SK-N-SH (cell line): ENCODE measurements at regions not wholly inside any gene's neighbourhood (a gene's known extent, or its start where the extent isn't known, plus 50 kb on each side); places are given as distances from the start of the nearest gene placed in this dataset.

Experiments used
- CTCF ChIA-PET: fragments of 300-600, 350-600 bp; formaldehyde crosslinking; extraction: SDS; loops from one replicate; lab custom pipeline; 2021; lab: Yijun Ruan, JAX
- POLR2A ChIA-PET: fragments of 350-600 bp; sonication (Branson Sonifier 250); formaldehyde crosslinking; extraction: SDS; loops from one replicate; lab custom pipeline; 2020; ENCODE audit warnings: antibody characterized with exemption, inconsistent platforms; lab: Yijun Ruan, JAX
- DNase-seq: peaks from one replicate; pipeline ENCODE4 v3.0.0; 2012
- H2AFZ ChIP-seq: fragments of 200-600 bp; sonication (generic); 2 replicates; pipeline ENCODE4 v1.8.1; 2016; ENCODE audit warnings: antibody characterized with exemption, mild to moderate bottlenecking, low read depth
- H3F3A ChIP-seq: fragments of 200-600 bp; sonication (generic); replicated peaks from 2 replicates; pipeline ENCODE3; 2016; ENCODE audit warnings: antibody characterized with exemption, mild to moderate bottlenecking; ENCODE audit not compliant: insufficient read depth
- H3K27ac ChIP-seq, 2 experiments: fragments of 200-500 bp in 1 of 2; fragments of 200-600 bp in 1 of 2; sonication (Bioruptor generic) in 1 of 2; sonication (generic), shearing (Covaris generic) in 1 of 2; 2 replicates each; pipeline versions ENCODE4 v1.5.1 to v1.6.1; 2014 to 2016; ENCODE audit warnings: low read depth in 2 of 2, inconsistent platforms in 1 of 2, low read length in 1 of 2, mild to moderate bottlenecking in 1 of 2, mixed read lengths in 1 of 2
- H3K27me3 ChIP-seq: fragments of 200-600 bp; sonication (generic), shearing (Covaris generic); 2 replicates; pipeline ENCODE4 v1.6.1; 2016; ENCODE audit warnings: mixed run types; ENCODE audit not compliant: insufficient read depth
- H3K36me3 ChIP-seq, 2 experiments: fragments of 200-500 bp in 1 of 2; fragments of 200-600 bp in 1 of 2; sonication (Bioruptor generic) in 1 of 2; sonication (generic) in 1 of 2; replicated peaks in 1 of 2; 2 replicates each; pipeline versions ENCODE3 to v1.5.1; 2014 to 2016; ENCODE audit warnings: low read length in 1 of 2, mild to moderate bottlenecking in 1 of 2; ENCODE audit not compliant: insufficient read depth in 2 of 2, control insufficient read depth in 1 of 2
- H3K4me1 ChIP-seq, 2 experiments: fragments of 200-500 bp in 1 of 2; fragments of 200-600 bp in 1 of 2; sonication (Bioruptor generic) in 1 of 2; sonication (generic), shearing (Covaris generic) in 1 of 2; 2 replicates each; pipeline versions ENCODE4 v1.5.1 to v1.6.1; 2014 to 2016; ENCODE audit warnings: low read depth in 1 of 2, low read length in 1 of 2, mixed run types in 1 of 2; ENCODE audit not compliant: insufficient read depth in 2 of 2, control insufficient read depth in 1 of 2
- H3K4me2 ChIP-seq: fragments of 200-600 bp; sonication (generic), shearing (Covaris generic); 2 replicates; pipeline ENCODE4 v1.6.1; 2017; ENCODE audit warnings: mixed run types
- H3K4me3 ChIP-seq, 2 experiments: fragments of 200-500 bp in 1 of 2; fragments of 200-600 bp in 1 of 2; sonication (Bioruptor generic) in 1 of 2; sonication (generic), shearing (Covaris generic) in 1 of 2; 2 replicates each; pipeline versions ENCODE4 v1.5.1 to v1.8.1; 2014 to 2016; ENCODE audit warnings: low read depth in 2 of 2, inconsistent platforms in 1 of 2, low read length in 1 of 2, mild to moderate bottlenecking in 1 of 2, mixed read lengths in 1 of 2, moderate library complexity in 1 of 2
- H3K79me2 ChIP-seq: fragments of 200-600 bp; sonication (generic); 2 replicates; pipeline ENCODE4 v1.8.1; 2017; ENCODE audit warnings: mild to moderate bottlenecking; ENCODE audit not compliant: insufficient read depth
- H3K9ac ChIP-seq: fragments of 200-600 bp; sonication (generic); 2 replicates; pipeline ENCODE4 v1.6.1; 2017; ENCODE audit warnings: mixed run types
- H3K9me2 ChIP-seq: fragments of 200-600 bp; sonication (generic); 2 replicates; pipeline ENCODE4 v1.6.1; 2017; ENCODE audit warnings: mixed run types
- H3K9me3 ChIP-seq: fragments of 200-600 bp; sonication (generic); 2 replicates; pipeline ENCODE4 v1.6.1; 2017; ENCODE audit warnings: mixed run types, mild to moderate bottlenecking, moderate library complexity
- H4K20me1 ChIP-seq: fragments of 200-600 bp; sonication (generic); 2 replicates; pipeline ENCODE4 v1.6.1; 2017; ENCODE audit warnings: mild to moderate bottlenecking, mixed run types; ENCODE audit not compliant: insufficient read depth
- ELF1 ChIP-seq: IDR thresholded peaks from 2 replicates; pipeline ENCODE4 v1.4.0; 2012
- FOSL2 ChIP-seq: IDR thresholded peaks from 2 replicates; pipeline ENCODE4 v1.4.0; 2012; ENCODE audit warnings: low read depth, mild to moderate bottlenecking, moderate library complexity, borderline replicate concordance
- FOXJ3 ChIP-seq: sonication (generic); formaldehyde crosslinking; IDR thresholded peaks from 2 replicates; pipeline ENCODE4 v1.5.1; 2020; ENCODE audit warnings: mild to moderate bottlenecking, missing genetic modification reagents
- GABPA ChIP-seq: IDR thresholded peaks from 2 replicates; pipeline ENCODE4 v1.4.0; 2012; ENCODE audit warnings: low read depth, mild to moderate bottlenecking
- POLR2AphosphoS5 ChIP-seq: IDR thresholded peaks from 2 replicates; pipeline ENCODE4 v1.6.1; 2012; ENCODE audit warnings: low read depth, low read length
- RFX5 ChIP-seq: IDR thresholded peaks from 2 replicates; pipeline ENCODE4 v1.6.1; 2012; ENCODE audit warnings: mild to moderate bottlenecking, improper control_type of control experiment, low read length
- SIN3A ChIP-seq: IDR thresholded peaks from 2 replicates; pipeline ENCODE4 v1.6.1; 2012; ENCODE audit warnings: low read depth, mild to moderate bottlenecking, low read length, moderate library complexity, borderline replicate concordance
- TEAD4 ChIP-seq: IDR thresholded peaks from 2 replicates; pipeline ENCODE4 v1.4.0; 2012; ENCODE audit warnings: mild to moderate bottlenecking, borderline replicate concordance; ENCODE audit not compliant: insufficient read depth
- YY1 ChIP-seq: IDR thresholded peaks from 2 replicates; pipeline ENCODE4 v1.4.0; 2012; ENCODE audit warnings: low read depth, mild to moderate bottlenecking
- WGBS: methylation state at CpG from one replicate; pipeline ENCODE4 v1.1.6; 2017; ENCODE audit warnings: low lambda C conversion rate; 5-methylcytosine and 5-hydroxymethylcytosine counted together
- TF ChIP-seq, protein P1 (sequence below): IDR thresholded peaks from 2 replicates; pipeline ENCODE4 v1.4.0; 2012; ENCODE audit warnings: low read depth, borderline replicate concordance
- TF ChIP-seq, protein P2 (sequence below): fragments of 200-600 bp; sonication (generic); IDR thresholded peaks from 2 replicates; pipeline ENCODE4 v1.6.1; 2017; ENCODE audit warnings: antibody characterized with exemption, mild to moderate bottlenecking, moderate library complexity
- TF ChIP-seq, protein P3 (sequence below): fragments of 150-350 bp; IDR thresholded peaks from 2 replicates; pipeline ENCODE4 v1.6.1; 2016; ENCODE audit warnings: mild to moderate bottlenecking, low read depth, low read length
- TF ChIP-seq, protein P4 (sequence below): fragments of 150-350 bp; IDR thresholded peaks from 2 replicates; pipeline ENCODE4 v1.6.1; 2017; ENCODE audit warnings: antibody characterized with exemption, low read length, low read depth, borderline replicate concordance

DNA sequence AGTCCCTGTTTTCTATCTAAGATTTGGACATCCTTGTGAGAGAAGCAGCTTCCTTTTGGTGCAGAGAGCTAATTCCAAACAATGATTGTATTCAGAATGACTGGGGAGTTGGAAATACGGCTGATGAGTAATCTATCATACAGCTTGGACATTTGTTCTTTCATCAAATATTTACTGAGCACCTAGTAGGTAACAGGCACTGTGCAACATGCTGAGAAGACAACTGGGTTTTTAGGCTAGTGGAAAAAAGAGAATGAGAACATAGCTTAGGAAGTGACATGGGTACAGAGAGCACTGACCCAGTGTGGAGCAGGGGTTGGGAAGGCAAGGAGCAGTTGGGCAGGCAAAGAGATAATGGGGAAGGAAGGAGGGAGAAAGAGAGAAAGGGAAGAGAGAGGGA is 87.5 kb downstream of the TBX19 start (continued):
- TF ChIP-seq, protein P1, sequence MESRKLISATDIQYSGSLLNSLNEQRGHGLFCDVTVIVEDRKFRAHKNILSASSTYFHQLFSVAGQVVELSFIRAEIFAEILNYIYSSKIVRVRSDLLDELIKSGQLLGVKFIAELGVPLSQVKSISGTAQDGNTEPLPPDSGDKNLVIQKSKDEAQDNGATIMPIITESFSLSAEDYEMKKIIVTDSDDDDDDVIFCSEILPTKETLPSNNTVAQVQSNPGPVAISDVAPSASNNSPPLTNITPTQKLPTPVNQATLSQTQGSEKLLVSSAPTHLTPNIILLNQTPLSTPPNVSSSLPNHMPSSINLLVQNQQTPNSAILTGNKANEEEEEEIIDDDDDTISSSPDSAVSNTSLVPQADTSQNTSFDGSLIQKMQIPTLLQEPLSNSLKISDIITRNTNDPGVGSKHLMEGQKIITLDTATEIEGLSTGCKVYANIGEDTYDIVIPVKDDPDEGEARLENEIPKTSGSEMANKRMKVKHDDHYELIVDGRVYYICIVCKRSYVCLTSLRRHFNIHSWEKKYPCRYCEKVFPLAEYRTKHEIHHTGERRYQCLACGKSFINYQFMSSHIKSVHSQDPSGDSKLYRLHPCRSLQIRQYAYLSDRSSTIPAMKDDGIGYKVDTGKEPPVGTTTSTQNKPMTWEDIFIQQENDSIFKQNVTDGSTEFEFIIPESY = no peak

DNA sequence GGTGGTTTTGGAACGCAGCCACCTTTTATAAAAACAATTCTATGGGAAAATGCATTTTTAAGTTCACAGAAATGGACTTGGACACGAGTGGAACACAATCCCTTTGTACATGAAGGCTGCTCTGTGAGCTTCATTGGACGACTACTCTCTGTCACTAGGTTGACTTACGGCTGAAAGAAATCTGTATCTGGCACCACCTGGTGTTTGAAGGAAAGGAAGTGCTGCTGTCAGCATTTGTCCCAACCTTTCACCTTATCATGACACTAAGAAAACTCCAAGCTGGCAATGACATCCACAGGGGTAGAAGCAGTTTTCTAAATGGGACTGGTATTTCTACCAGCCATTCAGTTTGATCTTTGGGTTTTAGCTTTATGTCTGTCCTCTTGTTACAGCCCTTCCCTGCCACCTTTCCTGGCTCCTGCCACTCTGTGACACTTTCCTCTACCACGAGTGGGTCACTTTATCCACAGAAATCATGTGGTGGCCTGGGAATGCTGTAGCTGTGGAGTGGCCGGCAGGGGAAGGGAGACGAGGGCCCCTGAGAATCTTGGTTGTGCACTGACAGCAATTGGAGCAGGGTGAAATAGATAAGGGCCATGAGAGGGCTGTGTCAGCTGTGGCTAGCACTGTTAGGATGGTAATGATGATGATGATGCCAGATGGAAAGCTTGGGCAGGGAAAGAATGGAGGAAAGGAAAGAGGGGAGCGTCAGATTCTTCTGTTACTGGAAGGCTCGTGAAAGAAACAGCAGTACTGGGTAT is 85.2 kb downstream of the TBX19 start:
- no peak overlapping the region for H3K4me3 ChIP-seq
- H3K4me2 ChIP-seq = no peak overlapping the region
- no peaks in the 10 kb centered on the region for H3K9me2 ChIP-seq
- no peaks in the 10 kb centered on the region for H3F3A ChIP-seq
- WGBS = 56% methylated on average over 9 of the region's 9 CpGs
- no peaks in the 10 kb centered on the region for H3K36me3 ChIP-seq
- TF ChIP-seq FOXJ3 (CRISPR knock-in tag) (no peak), RFX5 (no peak), SIN3A (no peak), GABPA (no peak), POLR2AphosphoS5 (no peak), TEAD4 (no peak), YY1 (no peak), FOSL2 (no peak), ELF1 (no peak)
- TF ChIP-seq, protein P1 = no peak
- TF ChIP-seq, protein P2, sequence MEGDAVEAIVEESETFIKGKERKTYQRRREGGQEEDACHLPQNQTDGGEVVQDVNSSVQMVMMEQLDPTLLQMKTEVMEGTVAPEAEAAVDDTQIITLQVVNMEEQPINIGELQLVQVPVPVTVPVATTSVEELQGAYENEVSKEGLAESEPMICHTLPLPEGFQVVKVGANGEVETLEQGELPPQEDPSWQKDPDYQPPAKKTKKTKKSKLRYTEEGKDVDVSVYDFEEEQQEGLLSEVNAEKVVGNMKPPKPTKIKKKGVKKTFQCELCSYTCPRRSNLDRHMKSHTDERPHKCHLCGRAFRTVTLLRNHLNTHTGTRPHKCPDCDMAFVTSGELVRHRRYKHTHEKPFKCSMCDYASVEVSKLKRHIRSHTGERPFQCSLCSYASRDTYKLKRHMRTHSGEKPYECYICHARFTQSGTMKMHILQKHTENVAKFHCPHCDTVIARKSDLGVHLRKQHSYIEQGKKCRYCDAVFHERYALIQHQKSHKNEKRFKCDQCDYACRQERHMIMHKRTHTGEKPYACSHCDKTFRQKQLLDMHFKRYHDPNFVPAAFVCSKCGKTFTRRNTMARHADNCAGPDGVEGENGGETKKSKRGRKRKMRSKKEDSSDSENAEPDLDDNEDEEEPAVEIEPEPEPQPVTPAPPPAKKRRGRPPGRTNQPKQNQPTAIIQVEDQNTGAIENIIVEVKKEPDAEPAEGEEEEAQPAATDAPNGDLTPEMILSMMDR = no peak
- TF ChIP-seq, protein P3, sequence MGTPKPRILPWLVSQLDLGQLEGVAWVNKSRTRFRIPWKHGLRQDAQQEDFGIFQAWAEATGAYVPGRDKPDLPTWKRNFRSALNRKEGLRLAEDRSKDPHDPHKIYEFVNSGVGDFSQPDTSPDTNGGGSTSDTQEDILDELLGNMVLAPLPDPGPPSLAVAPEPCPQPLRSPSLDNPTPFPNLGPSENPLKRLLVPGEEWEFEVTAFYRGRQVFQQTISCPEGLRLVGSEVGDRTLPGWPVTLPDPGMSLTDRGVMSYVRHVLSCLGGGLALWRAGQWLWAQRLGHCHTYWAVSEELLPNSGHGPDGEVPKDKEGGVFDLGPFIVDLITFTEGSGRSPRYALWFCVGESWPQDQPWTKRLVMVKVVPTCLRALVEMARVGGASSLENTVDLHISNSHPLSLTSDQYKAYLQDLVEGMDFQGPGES = no peak
- TF ChIP-seq, protein P4, sequence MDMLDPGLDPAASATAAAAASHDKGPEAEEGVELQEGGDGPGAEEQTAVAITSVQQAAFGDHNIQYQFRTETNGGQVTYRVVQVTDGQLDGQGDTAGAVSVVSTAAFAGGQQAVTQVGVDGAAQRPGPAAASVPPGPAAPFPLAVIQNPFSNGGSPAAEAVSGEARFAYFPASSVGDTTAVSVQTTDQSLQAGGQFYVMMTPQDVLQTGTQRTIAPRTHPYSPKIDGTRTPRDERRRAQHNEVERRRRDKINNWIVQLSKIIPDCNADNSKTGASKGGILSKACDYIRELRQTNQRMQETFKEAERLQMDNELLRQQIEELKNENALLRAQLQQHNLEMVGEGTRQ = no peak
- no peaks in the 10 kb centered on the region; a peak in 1 of 4 replicates for H3K4me1 ChIP-seq
- DNase-seq = no peak
- no peak overlapping the region for H3K27ac ChIP-seq
- H3K9ac ChIP-seq = no peak overlapping the region
- no peaks in the 10 kb centered on the region for H3K79me2 ChIP-seq
- no peak overlapping the region for H2AFZ ChIP-seq
- no peaks in the 10 kb centered on the region for H4K20me1 ChIP-seq
- ChIA-PET POLR2A (no interaction called here), CTCF (interaction anchor here (0.6 to 2.3 kb wide), 4 partner anchors 17 to 90 kb away, joined by 3 to 11 read pairs (median 4); no protein-coding TSS in a partner anchor)
- no peaks in the 10 kb centered on the region for H3K9me3 ChIP-seq
- H3K27me3 ChIP-seq = no peaks in the 10 kb centered on the region
